AG08396 (cell line): ENCODE measurements at regions not wholly inside any gene's neighbourhood (a gene's known extent, or its start where the extent isn't known, plus 50 kb on each side); places are given as distances from the start of the nearest gene placed in this dataset.
"Not testable (repeated sequence)": the region's sequence is repeated elsewhere in the genome, so short reads cannot be mapped to it uniquely, and the experiment has no call there.

ENCODE experiments used
- DNase-seq: peaks from one replicate; pipeline ENCODE4 v3.0.0; 2012; ENCODE audit warnings: low spot score, mixed read lengths

DNA sequence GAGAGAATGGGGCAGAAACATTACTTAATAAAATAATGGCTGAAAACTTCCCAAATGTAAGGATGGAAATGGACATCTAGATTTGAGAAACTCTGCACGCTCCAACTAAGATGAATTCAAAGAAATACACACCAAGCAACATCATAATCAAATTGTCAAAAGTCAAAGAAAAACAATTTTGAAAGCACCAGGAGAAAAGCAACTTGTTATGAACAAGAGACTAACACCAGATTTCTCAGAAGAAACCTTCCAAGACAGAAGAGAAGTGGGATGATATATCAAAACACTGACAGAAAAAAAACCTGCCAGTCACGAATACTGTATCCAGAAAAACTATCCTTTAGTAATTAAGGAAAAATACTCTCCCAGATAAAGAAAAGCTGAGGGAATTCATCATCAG is 208.6 kb upstream of the SAMSN1 start:
- no peak for DNase-seq

DNA sequence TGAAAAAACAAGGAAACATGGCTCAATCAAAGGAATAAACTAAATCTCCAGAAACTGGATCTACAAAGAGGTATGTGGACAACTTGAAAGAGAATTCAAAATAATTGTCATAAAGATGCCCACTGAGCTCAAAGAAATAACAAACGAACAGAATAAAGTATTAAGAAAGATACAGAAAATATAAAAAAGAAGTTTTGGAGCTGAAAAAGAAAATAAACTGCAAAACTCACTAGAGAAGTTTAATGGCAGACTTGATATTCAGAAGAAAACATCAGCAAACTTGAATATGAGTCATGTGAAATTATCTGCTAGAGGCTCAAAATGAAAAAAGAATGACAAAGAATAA is 208.1 kb upstream of the SAMSN1 start:
- DNase-seq: no peak

DNA sequence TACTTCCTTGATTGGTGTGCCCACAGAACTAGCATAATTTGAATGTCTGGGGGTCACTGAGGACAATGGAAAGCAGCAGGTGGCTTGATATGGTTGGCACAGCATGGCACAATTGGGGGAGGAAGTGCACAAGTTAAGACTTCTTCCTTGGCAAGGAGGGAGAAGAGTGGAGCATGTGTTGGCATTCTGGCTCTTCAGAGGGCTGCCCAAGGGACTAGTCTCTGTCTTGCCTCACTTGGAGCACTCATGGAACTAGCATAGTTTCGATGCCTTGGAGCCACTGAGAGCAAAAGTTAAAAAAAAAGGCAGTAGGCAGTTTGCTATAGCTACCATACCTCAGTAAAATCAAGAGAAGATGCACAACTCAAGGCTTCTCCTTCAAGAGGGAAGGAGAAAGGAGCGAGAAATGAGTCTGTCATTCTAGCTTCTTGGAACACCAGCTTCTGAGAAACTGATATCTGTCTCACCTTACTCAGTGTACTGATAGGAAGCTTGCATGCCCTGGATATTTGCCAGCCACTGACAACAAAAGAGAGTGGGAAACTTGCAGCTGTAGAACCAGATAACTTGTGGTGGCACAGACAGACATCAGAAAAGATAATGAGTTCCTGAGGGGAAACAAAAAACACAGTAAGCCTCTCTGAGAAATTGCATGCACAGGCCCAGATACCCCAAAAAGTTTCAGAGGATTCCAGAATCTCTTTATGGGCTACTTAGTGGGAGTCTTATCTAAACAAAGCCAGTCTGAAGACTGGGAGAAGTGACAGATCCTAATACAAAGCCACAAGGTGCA is 207.5 kb upstream of the SAMSN1 start:
- DNase-seq: no peak

DNA sequence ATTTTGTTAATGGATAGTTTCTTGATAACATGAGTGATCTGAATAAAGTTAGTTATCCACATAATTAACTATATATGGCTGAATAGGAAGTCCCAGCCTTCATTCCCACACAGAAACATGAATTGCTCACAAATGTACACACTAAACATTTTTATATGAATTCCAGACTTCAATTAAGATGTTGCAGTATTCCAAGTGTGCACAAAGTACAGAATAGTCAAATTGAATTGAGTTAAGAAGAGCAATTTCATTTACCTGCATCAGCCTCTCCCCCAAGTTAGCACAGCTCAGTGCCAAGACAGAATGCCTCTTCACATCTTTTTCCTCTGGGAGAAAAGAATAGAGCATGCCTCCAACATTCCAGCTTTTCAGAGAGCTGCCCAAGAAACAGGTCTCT is 207.0 kb upstream of the SAMSN1 start:
- DNase-seq: no peak

DNA sequence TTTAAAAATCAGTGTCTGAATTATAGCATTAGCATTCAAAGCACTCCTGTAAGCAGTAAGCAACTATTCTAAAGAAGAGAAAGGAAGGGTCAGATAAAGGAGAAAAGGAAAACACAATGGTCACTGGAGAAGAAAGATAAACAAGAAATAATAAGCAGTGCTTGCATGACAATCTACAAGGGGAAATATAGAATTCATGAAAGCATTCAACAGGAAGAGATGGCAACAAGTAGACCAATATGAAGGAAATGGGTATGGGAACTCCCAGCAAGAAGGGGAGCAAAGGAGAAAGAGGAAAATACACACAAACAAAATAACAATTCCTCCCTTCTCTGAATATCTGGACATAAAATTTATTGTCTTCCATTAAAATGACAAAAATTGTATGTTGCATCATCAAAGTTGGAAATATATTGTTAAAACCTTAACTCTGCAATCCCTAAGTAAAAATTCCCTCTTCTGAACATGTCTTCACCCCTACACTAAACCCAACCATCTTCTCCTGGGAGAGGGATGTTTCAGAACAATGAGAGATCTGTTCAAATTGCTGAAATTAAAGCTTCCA is 206.3 kb upstream of the SAMSN1 start:
- DNase-seq: no peak

DNA sequence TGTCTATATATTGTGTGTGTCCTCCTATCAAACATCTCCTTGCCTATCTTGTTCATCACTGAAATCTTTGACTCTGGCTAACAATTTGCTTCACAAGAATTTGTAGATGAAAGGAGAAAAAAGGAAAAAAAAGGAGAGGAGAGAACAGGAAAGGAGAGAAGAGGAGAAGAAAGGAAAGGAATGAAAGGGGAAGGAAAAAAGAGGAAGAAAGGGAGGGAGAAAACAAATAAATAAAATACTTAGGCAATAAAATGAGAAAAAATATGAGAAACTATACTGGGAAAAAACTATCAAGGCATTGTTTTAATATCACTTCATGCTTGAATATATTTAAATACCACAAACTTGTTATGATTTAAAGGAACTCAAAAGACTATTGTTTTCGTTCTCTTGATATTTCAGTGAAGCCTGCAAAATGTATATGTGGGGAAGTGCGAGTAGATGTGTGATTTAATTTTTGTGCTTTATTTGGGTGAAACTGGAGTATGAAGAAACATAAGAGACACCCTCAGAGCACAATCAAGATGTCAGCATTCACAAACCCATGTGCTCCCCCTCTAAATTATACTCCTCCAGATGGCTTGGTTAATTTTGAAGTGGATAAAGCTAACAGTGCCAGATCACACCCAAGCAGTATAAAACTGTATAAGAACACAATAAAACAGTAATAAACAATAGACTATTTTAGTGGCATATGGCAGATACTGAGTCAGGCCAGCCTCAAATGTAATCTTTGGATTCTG is 205.7 kb upstream of the SAMSN1 start:
- DNase-seq: no peak

DNA sequence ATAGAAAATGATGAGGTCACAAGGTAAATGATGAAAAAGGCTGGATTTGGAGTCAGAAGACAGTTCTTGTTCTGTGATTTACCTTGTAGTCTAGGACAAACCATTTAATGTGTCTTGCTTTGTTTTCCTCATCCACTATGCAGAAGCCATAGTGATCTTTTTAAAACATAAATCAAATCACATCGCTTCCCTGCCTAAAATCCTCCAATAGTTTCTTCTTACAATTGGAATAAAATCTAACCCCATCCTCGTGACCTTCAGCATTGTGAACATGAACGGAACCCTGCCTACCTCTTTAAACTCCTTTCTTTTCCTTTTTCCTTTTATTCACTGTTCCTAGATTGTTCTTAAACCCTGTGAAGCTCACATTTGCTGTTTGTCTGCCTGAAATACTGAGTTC is 204.9 kb upstream of the SAMSN1 start:
- no peak for DNase-seq

- DNase-seq: no peak
Measured at GRCh38 chr21:14750041-14750440, 203.9 kb upstream of the SAMSN1 start.

GRCh38 chr21:14748662-14749061 is 202.5 kb upstream of the SAMSN1 start:
- DNase-seq: no peak

DNA sequence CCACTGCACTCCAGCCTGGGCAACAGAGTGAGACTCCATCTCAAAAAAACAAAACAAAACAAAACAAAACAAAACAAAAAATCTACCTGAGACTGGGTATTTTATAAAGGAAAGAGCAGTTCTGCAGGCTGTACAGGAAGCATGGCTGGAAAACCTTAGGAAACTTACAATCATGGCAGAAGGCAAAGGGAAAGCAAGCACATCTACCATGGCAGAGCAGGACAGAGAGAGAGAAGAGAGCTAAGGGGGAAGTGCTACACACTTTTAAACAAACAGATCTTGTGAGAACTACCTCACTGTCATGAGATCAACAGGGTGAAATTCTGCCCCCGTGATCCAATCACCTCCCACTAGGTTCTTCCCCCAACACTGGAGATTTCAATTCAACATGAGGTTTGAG is 198.3 kb upstream of the SAMSN1 start:
- DNase-seq: no peak

GRCh38 chr21:14742119-14742518 is 196.0 kb upstream of the SAMSN1 start:
- no peak for DNase-seq

DNA sequence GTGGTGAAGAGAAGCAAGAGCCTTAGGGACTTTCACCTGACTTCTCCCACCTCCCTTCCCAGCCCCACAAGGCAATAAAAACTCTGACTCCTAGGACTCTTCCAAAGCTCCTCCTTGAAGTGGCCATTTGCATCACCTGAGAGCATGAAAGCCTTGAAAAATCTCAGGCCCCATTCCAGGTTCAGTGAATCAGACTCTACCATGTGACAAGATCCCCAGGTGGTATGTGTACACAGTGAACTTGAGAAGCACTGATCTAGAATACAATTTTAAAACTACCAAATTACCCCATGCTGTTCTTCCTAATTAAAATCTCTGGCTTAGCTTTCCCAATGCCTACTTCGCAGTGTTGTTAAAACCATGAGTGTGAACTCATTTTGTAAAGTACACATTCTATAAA is 195.1 kb upstream of the SAMSN1 start:
- no peak for DNase-seq

DNA sequence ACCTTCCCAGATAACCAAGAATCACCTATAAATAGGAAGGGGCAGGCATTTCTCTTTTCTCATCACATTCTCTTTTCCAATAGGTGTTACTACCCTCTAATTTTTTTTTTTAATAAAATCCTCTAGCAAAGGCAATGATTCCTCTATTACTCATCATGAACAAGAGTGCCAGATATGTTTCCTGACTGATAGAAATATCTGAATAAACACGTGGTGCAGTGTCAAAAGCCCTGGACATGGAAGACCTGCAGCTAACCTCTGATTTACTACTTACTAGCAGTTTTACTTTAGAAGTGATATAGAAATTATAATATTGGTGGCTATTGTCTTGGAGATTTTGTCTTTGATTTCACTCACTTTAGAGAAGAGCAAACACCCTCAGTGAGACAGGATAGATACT is 194.6 kb upstream of the SAMSN1 start:
- DNase-seq: no peak

DNA sequence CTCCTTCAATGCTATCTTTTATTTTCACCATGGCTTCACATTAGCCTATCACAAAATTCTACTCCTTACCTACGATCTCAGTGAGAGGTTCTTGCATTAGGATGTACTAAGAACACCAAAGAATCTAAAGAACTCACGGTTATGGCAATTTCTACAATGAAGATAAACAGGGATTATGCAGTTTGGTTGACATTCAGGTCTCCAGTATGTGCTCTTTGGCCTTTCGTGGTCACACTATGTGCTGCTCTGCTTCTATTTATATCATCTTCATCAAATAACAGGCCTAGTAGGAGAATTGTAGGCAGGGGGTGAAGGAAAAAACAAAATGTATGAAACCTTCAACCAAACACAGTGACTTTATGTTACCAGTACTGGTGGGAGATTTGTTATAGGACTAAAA is 194.0 kb upstream of the SAMSN1 start:
- no peak for DNase-seq

- no peak for DNase-seq
Measured at GRCh38 chr21:14739590-14739989, 193.5 kb upstream of the SAMSN1 start.

DNA sequence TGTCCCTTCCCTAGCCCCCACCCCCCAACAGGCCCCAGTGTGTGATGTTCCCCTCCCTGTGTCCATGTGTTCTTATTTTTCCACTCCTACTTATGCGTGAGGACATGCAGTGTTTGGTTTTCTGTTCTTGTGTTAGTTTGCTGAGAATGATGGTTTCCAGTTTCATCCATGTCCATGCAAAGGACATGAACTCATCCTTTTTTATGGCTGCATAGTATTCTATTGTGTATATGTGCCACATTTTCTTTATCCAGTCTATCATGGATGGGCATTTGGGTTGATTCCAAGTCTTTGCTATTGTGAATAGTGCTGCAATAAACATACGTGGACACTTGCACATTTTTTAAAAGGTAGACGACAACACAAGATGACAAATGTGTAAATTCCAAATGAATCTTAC is 192.5 kb upstream of the SAMSN1 start:
- not testable (repeated sequence) for DNase-seq

- no peak for DNase-seq
Measured at GRCh38 chr21:14737922-14738321, 191.8 kb upstream of the SAMSN1 start.

- DNase-seq: no peak
Measured at GRCh38 chr21:14737284-14737691, 191.2 kb upstream of the SAMSN1 start.

DNA sequence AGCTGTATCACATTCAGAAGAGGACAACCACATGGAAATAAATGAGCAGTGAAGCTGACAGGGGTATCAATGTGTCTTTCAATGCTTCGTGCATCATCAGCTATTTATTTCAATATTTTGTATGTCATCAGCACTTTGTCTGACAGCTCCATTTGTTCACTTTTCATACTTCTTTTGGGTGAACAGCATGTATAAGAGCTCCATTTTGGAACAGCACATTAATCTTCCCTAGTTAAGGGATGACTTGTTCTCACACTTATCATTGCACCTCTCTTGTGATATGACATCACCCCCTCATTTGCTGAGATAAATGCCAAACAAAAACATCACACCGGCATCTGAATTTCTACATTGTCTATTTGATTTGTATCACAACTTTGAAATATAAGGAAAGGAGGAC is 190.6 kb upstream of the SAMSN1 start:
- no peak for DNase-seq

- no peak for DNase-seq
Measured at GRCh38 chr21:14736162-14736561, 190.0 kb upstream of the SAMSN1 start.

DNA sequence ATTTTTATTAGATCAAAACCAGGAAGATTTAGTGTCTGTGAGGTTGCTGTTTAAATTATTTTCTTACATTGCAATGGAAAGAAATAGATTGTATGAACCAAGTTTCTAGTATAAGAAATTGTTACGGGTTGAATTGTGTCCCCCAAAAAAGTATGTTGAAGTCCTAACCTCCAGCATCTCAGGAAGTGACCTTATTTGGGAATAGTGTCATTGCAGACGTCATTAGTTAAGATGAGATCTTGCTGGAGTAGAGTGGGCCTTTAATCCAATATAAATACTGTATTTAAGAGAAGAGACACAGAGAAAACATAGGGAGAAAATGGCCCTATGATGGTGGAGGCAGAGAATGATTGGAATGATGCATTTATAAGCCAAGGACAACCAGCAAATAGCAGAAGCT is 188.7 kb upstream of the SAMSN1 start:
- no peak for DNase-seq

GRCh38 chr21:14734191-14734590 is 188.1 kb upstream of the SAMSN1 start:
- DNase-seq: no peak

DNA sequence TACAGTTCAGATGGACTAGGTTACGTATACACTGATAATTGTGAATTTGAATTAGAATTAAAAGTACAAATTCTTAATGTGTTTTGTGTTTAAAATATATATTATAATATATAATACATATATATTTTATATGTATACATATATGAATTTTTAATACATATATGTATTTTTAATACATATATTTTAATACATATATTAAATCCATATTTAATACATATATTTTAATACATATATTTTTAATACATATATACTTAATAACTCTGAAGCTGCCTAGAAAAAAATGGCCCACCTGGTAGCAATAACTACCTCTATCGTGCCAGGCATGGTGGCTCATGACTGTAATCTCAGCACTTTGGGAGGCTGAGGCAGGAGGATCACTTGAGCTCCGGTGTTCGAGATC is 179.1 kb upstream of the SAMSN1 start:
- no peak for DNase-seq
